GM12878 (cell line): ENCODE measurements at regions not wholly inside any gene's neighbourhood (a gene's known extent, or its start where the extent isn't known, plus 50 kb on each side); places are given as distances from the start of the nearest gene placed in this dataset.

ENCODE experiments used
- ATAC-seq: fragments of 200-7000 bp; cut with Tn5 transposase; 3 replicates; pipeline ENCODE4 v1.9.1; 2020; ENCODE audit warnings: mild to moderate bottlenecking, moderate library complexity
- BruUV-seq: library from RNA; stranded (reverse); fragments of 400-500 nt; replicated peaks from 2 replicates; lab custom pipeline; 2021; lab: Mats Ljungman, UMichigan
- CTCF ChIA-PET: fragments of 300-600 bp; sonication (Branson Sonifier 250); formaldehyde crosslinking; extraction: SDS; loops from one replicate; lab custom pipeline; 2021; ENCODE audit warnings: inconsistent platforms; lab: Yijun Ruan, JAX
- POLR2A ChIA-PET: fragments of 350-600 bp; formaldehyde crosslinking; extraction: SDS; loops from one replicate; lab custom pipeline; 2021; ENCODE audit warnings: inconsistent platforms; lab: Charles Lee
- RAD21 ChIA-PET: fragments of 300-600 bp; sonication (Branson Sonifier 250); formaldehyde crosslinking; loops from one replicate; lab custom pipeline; 2023; ENCODE audit warnings: antibody characterized with exemption; ENCODE audit not compliant: unreplicated experiment; lab: Charles Lee
- SMC1A ChIA-PET: fragments of 300-600 bp; sonication (Branson Sonifier 250); formaldehyde crosslinking; loops from one replicate; lab custom pipeline; 2023; ENCODE audit not compliant: unreplicated experiment, uncharacterized antibody; lab: Charles Lee
- DNase-seq: peaks from one replicate; pipeline ENCODE4 v3.0.0-alpha.2; 2011; ENCODE audit warnings: low read depth, low spot score
- FAIRE-seq: peaks from 3 replicates; lab custom pipeline; 2011; peaks lifted over from hg19 to GRCh38; lab: Jason Lieb, UNC
- H2AFZ ChIP-seq: 2 replicates; pipeline ENCODE4 v1.6.0; 2011; ENCODE audit warnings: low read depth, low read length, control low read depth; ENCODE audit not compliant: control insufficient read depth
- H3K27ac ChIP-seq: 2 replicates; pipeline ENCODE4 v1.5.1; 2011; ENCODE audit warnings: control low read depth; ENCODE audit not compliant: control insufficient read depth, insufficient read depth
- H3K27me3 ChIP-seq, 2 experiments: replicated peaks in 1 of 2; 2 replicates each; pipeline versions ENCODE4 v1.6.0 to v1.6.1; 2011; ENCODE audit warnings: low read length in 1 of 2; ENCODE audit not compliant: control insufficient read depth in 2 of 2, insufficient read depth in 2 of 2
- H3K36me3 ChIP-seq, 2 experiments: 2 replicates each; pipeline ENCODE4 v1.5.1; 2011; ENCODE audit warnings: low read length in 1 of 2; ENCODE audit not compliant: control insufficient read depth in 2 of 2, insufficient read depth in 2 of 2
- H3K4me1 ChIP-seq: 2 replicates; pipeline ENCODE4 v1.6.1; 2011; ENCODE audit warnings: mild to moderate bottlenecking, low read length, moderate library complexity, mixed read lengths; ENCODE audit not compliant: control insufficient read depth, insufficient read depth
- H3K4me2 ChIP-seq: 2 replicates; pipeline ENCODE4 v1.6.0; 2011; ENCODE audit warnings: control low read depth; ENCODE audit not compliant: control insufficient read depth, insufficient read depth
- H3K4me3 ChIP-seq: fragments of 200-600 bp; sonication (generic); 2 replicates; pipeline ENCODE4 v1.5.1; 2016
- H3K79me2 ChIP-seq: 2 replicates; pipeline ENCODE4 v1.6.0; 2011; ENCODE audit warnings: low read length; ENCODE audit not compliant: control insufficient read depth, insufficient read depth
- H3K9ac ChIP-seq: 2 replicates; pipeline ENCODE4 v1.8.0; 2011; ENCODE audit warnings: low read length, control low read depth, mixed read lengths; ENCODE audit not compliant: control insufficient read depth, insufficient read depth
- H3K9me3 ChIP-seq: replicated peaks from 3 replicates; pipeline ENCODE4 v1.5.1; 2011; ENCODE audit warnings: mild to moderate bottlenecking, low read length; ENCODE audit not compliant: control insufficient read depth, insufficient read depth
- H4K20me1 ChIP-seq: 2 replicates; pipeline ENCODE4 v1.6.0; 2011; ENCODE audit not compliant: control insufficient read depth, insufficient read depth
- ASH2L ChIP-seq: fragments of 300-600, 200-600 bp; sonication (generic); IDR thresholded peaks from 2 replicates; pipeline ENCODE4 v1.6.1; 2017; ENCODE audit warnings: low read depth, mild to moderate bottlenecking, borderline replicate concordance
- BACH1 ChIP-seq: fragments of 450-650 bp; IDR thresholded peaks from 2 replicates; pipeline ENCODE4 v1.6.1; 2017; ENCODE audit warnings: mild to moderate bottlenecking, borderline replicate concordance
- BCL3 ChIP-seq: IDR thresholded peaks from 2 replicates; pipeline ENCODE4 v1.6.1; 2011; ENCODE audit warnings: borderline replicate concordance, low read depth, mild to moderate bottlenecking, moderate library complexity, low read length; ENCODE audit not compliant: insufficient read depth, poor library complexity, severe bottlenecking
- CREB1 ChIP-seq: IDR thresholded peaks from 2 replicates; pipeline ENCODE4 v1.6.1; 2012; ENCODE audit warnings: low read depth, mild to moderate bottlenecking, inconsistent platforms
- E2F4 ChIP-seq: IDR thresholded peaks from 2 replicates; pipeline ENCODE4 v1.6.1; 2012; ENCODE audit warnings: low read depth, low read length, improper control_type of control experiment
- MEF2B ChIP-seq: fragments of 450-650 bp; IDR thresholded peaks from 2 replicates; pipeline ENCODE4 v1.6.1; 2018; ENCODE audit warnings: mild to moderate bottlenecking, moderate library complexity; ENCODE audit not compliant: partially characterized antibody, poor library complexity, severe bottlenecking
- MYC ChIP-seq: IDR thresholded peaks from 2 replicates; pipeline ENCODE4 v1.6.1; 2011; ENCODE audit warnings: mild to moderate bottlenecking, low read length, moderate library complexity, inconsistent platforms; ENCODE audit not compliant: insufficient read depth, insufficient replicate concordance, insufficient read length, severe bottlenecking
- POLR2AphosphoS2 ChIP-seq: IDR thresholded peaks from 2 replicates; pipeline ENCODE4 v1.6.1; 2011; ENCODE audit warnings: low read depth, mild to moderate bottlenecking, low read length, improper control_type of control experiment, moderate library complexity
- SPI1 ChIP-seq: IDR thresholded peaks from 2 replicates; pipeline ENCODE4 v1.6.1; 2011; ENCODE audit warnings: low read depth, mild to moderate bottlenecking, low read length, moderate library complexity, borderline replicate concordance; ENCODE audit not compliant: insufficient read depth
- TCF3 ChIP-seq: IDR thresholded peaks from 2 replicates; pipeline ENCODE4 v1.6.1; 2012; ENCODE audit warnings: low read depth, mild to moderate bottlenecking, low read length, borderline replicate concordance; ENCODE audit not compliant: insufficient read depth
- WRNIP1 ChIP-seq: IDR thresholded peaks from 2 replicates; pipeline ENCODE4 v1.6.1; 2011; ENCODE audit warnings: low read depth, low read length, improper control_type of control experiment, borderline replicate concordance
- ZNF24 ChIP-seq: fragments of 450-650 bp; IDR thresholded peaks from 2 replicates; pipeline ENCODE4 v1.6.1; 2017; ENCODE audit warnings: antibody characterized with exemption, mild to moderate bottlenecking
- WGBS: methylation state at CpG from one replicate; pipeline ENCODE4 v1.1.6; 2016; ENCODE audit warnings: low lambda C conversion rate; ENCODE audit not compliant: insufficient replicate concordance, insufficient coverage; ENCODE audit errors: missing lambda C conversion rate; 5-methylcytosine and 5-hydroxymethylcytosine counted together
- in situ Hi-C: fragments of 300-500 bp; cut with MboI; formaldehyde crosslinking; loops from 9 replicates; pipeline ENCODE4 v1.14.3; 2018; ENCODE audit warnings: mixed read lengths
- intact Hi-C: fragments of 100-400 bp; cut with micrococcal nuclease; formaldehyde crosslinking; loops from one replicate; pipeline ENCODE4 v1.14.2; 2022; ENCODE audit not compliant: unreplicated experiment
- TF ChIP-seq, protein P1 (sequence below): IDR thresholded peaks from 2 replicates; pipeline ENCODE4 v1.6.1; 2011; ENCODE audit warnings: low read depth, low read length, improper control_type of control experiment, borderline replicate concordance

- TF ChIP-seq, protein P1, sequence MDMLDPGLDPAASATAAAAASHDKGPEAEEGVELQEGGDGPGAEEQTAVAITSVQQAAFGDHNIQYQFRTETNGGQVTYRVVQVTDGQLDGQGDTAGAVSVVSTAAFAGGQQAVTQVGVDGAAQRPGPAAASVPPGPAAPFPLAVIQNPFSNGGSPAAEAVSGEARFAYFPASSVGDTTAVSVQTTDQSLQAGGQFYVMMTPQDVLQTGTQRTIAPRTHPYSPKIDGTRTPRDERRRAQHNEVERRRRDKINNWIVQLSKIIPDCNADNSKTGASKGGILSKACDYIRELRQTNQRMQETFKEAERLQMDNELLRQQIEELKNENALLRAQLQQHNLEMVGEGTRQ: no peak
- TF ChIP-seq BCL3: no peak
- TF ChIP-seq WRNIP1: no peak
Measured at GRCh38 chr2:147156970-147157369, 687.9 kb upstream of the ACVR2A start (continued).

DNA sequence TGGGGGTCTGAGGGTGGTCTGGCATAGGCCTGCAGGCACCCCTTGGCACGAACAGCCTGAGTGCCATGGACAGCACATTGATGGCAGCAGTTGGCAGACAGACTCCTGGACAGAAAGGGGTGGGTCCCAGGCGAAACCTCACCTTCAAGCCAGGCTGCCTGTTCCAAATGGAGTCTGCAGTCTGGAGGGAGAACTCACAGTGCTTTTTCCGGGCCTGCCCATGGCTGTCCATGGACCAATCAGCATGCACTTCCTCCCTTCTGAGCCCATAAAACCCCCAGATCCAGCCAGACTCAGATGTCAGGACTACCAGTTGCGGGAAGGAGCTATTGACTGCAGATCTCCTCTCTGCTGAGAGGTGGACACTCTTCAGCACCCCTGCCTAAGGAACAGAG lies 694.6 kb upstream of the ACVR2A start:
- WGBS: 46% methylated on average over 4 of the region's 4 CpGs

More for the DNA sequence above, 694.6 kb upstream of the ACVR2A start:
- DNase-seq (no peak), ATAC-seq (no peak), FAIRE-seq (no peak)
- CTCF ChIA-PET: no interaction called here
- H3K9ac ChIP-seq: no peak overlapping the region
- no peaks in the 10 kb centered on the region for H4K20me1 ChIP-seq
- H2AFZ ChIP-seq: no peak overlapping the region
- no peaks in the 10 kb centered on the region for H3K4me1 ChIP-seq
- intact Hi-C loops: no loop called here
- no peaks in the 10 kb centered on the region for H3K79me2 ChIP-seq
- H3K4me3 ChIP-seq: no peak overlapping the region
- POLR2A ChIA-PET: no interaction called here
- no peak overlapping the region for H3K4me2 ChIP-seq
- no peak for TF ChIP-seq TCF3
- TF ChIP-seq POLR2AphosphoS2: no peak
- TF ChIP-seq CREB1: no peak
- TF ChIP-seq MEF2B: no peak
- TF ChIP-seq ZNF24: no peak
- TF ChIP-seq MYC: no peak
- TF ChIP-seq E2F4: no peak
- no peak for TF ChIP-seq SPI1
- TF ChIP-seq ASH2L: no peak
- TF ChIP-seq BACH1: no peak
- TF ChIP-seq, all 136 proteins: peak for 0
- no peaks in the 10 kb centered on the region for H3K36me3 ChIP-seq
- no TSS peak for BruUV-seq
- in situ Hi-C loops: no loop called here
- H3K9me3 ChIP-seq: peaks cover 10% of the 10 kb centered on the region; the same call in 2 of the 3 replicates
- SMC1A ChIA-PET: interaction anchor here (1.8 kb wide), 1 partner anchor 16 kb away, joined by 6 read pairs; no protein-coding TSS in a partner anchor
- H3K27ac ChIP-seq: no peak overlapping the region
- H3K27me3 ChIP-seq: no peaks in the 10 kb centered on the region
- RAD21 ChIA-PET: no interaction called here
